Stimulated activated CD4-positive, alpha-beta T cell treated with anti-CD3 and anti-CD28 coated beads, Interleukin-4, amount 100 ng/mL, for 48 hours (primary cell): ENCODE measurements at regions not wholly inside any gene's neighbourhood (a gene's known extent, or its start where the extent isn't known, plus 50 kb on each side); places are given as distances from the start of the nearest gene placed in this dataset.

Source experiments
- DNase-seq, 2 donors: peaks; one replicate each; pipeline ENCODE4 v3.0.0-alpha.2; 2020; ENCODE audit warnings: low read depth in 2 of 2

DNA sequence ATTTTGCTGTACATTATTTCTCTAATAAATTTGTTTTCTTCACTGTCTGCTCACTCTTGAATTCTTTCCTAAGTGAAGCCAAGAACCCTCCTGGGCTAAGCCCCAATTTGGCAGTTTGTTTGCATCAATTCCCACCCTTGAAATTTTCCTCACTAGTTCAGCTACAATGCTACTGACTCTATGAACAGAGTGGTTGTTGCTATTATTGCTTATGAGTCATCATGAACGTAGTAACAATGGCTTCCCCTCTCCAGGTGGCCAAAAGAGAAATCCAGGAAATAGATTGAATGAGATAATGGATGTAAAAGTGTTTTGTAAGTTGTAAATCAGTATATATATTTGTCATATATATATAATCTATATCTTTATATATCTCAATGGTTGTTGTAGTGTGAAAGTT is 193.0 kb downstream of the URB2 start:
- DNase-seq = no peak

GRCh38 chr1:229822026-229822425 is 196.0 kb downstream of the URB2 start:
- DNase-seq = no peak

DNA sequence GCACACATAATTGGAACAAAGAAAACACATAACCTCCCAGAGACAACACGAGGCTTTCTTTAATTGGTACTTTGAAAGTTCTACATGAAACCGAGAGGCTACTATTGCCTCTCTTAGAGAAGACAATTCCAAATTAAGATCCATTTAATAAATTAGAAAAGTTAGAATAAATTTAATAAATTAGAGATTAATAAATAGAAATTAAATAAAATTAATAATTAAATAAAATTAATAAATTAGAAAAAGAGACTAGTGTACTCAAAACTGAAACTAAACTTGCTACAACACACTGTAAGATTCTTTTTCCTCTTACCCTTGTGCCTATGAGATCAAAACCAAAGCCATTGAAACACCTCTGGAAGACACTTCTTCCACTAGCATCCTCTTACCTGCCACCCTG is 199.0 kb downstream of the URB2 start:
- no peak for DNase-seq

DNA sequence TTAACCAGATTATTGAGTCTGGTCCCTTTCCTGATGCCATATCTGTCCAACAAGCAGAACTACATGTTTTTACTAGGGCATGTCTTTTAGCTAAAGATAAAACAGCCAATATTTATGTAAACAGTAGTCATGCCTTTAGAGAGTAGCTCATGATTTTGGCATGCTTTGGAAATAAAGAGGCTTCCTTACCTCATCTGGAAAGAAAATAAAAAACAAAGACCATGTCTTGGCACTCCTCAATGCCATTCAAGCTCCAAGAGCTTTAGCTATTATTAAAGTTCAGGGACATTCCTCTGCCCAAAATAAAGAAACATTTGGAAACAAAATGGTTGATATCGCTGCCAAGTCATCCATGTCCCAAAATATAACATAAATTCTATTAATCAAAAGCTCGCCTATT is 202.4 kb downstream of the URB2 start:
- DNase-seq = no peak

DNA sequence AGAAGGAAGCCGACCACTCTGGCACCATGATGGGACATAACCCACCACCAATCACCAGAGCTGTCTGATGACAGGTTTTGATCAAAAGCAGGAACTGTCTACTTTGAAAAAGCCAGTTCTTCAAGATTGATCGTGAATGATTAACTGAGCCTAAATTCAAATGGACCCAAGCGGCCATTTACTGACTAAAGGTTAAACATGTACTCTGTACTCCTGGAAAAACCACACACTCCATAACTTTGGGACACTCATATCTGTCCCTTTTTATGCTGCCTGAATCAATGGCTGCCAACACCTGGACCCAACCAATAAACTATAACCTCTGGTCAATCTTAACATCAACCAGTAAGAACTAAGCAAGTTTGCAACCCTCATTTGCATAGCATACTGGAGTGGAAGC is 206.6 kb downstream of the URB2 start:
- no peak for DNase-seq

GRCh38 chr1:229834230-229834629 is 208.2 kb downstream of the URB2 start:
- no peak for DNase-seq

- no peak for DNase-seq
These were observed 209.2 kb downstream of the URB2 start for GRCh38 chr1:229835226-229835625.

DNA sequence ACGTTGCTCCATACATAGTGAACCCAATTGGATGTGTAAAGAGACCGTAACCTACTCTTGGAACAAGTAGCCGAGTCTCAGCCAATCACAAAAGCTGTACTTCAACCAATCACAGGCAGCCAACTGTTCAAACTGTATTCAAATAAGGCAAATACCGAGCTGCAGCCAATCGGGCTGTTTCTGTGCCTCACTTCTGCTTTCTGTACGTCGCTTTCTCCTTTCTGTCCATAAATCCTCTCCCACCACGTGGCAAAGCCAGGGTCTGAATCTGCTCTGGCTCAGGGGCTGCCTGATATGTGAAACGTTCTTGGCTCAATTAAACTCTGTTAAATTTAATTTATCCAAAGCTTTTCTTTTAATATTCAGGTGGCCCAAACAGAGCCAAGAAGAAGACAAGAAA is 210.3 kb downstream of the URB2 start:
- DNase-seq = no peak

DNA sequence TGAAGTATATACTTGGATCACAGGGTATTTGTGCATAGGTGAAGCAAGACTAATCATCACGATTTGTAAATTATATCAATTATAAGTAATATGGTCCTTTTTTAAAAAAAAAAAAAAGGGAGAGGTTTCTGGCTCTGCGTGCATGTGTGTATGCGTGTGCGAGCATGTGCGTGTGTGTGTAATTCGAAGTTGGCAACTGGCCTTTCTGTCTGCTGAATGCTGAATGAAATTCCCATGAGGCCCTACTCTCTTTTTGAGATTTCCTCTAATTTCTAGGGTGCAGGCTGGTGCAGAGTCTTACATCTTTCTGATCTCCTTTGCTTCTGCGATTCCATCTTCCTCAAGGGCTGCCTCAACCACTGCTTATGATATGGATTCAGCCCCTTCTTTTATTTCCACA is 212.2 kb downstream of the URB2 start:
- no peak for DNase-seq

DNA sequence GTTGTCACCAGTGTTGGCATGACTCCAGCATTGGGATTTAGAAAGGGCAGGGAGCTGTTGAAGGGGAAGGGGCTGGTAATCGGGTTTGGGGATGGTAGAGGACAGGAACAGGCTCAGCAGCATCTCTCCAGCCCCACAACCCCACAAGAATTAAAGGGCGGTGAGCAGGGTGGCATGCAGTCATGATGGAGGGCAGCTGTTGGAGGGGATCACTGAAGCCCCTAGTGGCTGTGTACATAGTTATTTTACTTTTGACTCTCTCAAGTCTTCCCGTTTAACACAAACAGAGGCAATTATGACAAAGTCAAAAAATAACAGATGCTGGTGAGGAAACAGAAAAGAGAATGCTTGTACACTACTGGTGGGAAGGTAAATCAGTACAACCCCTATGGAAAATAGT is 213.8 kb downstream of the URB2 start:
- DNase-seq = no peak

DNA sequence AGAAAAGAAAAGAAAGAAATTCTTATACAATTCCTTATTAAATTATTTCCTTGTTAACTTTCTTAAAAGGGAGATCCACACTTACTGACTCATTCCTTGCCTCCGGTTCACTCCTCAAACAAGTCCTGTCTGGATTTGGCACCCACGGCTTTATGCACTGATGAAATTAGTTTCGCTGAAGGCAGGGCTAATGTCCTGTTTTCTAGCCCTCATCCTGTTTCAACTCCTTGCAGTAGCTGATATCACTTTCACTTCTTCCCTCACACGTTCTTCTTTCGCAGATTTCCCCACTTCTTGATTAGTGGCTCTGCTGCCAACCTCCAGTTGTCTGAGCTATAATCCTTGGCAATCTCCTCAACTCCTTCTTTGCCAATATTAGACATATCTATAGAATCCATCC is 215.2 kb downstream of the URB2 start:
- no peak for DNase-seq

GRCh38 chr1:229842302-229843255 is 216.5 kb downstream of the URB2 start:
- no peak for DNase-seq

DNA sequence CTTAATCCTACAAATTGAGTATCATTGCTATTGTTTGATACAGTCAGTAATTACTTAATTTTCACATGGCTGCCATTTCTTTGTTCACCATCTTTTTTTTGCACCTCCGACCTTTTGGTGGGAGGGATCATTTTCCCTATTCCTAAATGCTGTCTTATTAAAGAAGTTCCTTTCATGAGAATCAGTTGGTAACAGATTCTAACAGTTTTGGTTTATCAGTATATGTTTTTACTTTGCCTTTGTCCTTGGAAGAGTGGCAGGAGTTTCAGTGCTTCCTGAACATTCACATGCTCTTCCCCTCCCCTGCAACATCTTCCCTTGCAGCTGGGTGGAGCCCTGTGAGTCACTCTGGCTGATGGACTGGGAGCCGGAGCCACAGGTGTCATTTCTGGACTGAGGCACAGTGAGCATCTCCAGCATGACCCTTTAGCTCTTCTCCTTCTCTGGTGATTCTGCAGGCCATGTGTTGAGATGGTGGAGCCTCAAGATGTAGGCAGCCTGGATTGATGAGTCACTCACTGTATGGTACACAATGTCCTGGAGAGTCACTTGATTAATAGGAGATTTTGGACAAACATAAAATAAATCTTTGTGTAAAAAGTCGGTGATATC is 217.7 kb downstream of the URB2 start:
- DNase-seq = no peak

- no peak for DNase-seq
These were observed 218.6 kb downstream of the URB2 start for GRCh38 chr1:229844675-229845074.

GRCh38 chr1:229845410-229846138 is 219.5 kb downstream of the URB2 start:
- no peak for DNase-seq

GRCh38 chr1:229846351-229846750 is 220.3 kb downstream of the URB2 start:
- DNase-seq = no peak

GRCh38 chr1:229848752-229849677 is 218.0 kb upstream of the GALNT2 start:
- no peak for DNase-seq

GRCh38 chr1:229851511-229851910 is 215.5 kb upstream of the GALNT2 start:
- no peak for DNase-seq

DNA sequence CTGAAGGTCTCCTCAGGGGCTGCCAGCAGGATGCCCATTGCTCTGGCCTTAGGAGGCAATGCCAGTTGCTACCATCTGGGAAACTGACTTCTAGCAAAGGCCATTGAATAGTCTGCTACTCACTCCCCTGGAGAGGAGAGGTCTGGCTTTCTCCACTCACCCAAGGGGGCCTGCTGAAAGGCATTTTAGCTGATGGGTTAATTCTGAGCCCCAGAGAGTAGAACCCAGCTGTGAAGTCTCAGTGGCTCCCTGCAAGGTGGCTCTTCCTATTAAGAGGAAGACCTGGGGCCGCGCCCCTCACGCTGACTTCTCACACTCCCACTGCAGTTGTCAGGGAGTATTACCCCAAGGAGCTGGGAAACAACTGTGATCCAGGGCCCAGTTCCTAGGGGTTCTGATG is 213.3 kb upstream of the GALNT2 start:
- no peak for DNase-seq

GRCh38 chr1:229854620-229855019 is 212.4 kb upstream of the GALNT2 start:
- DNase-seq = no peak

GRCh38 chr1:229856009-229856650 is 210.9 kb upstream of the GALNT2 start:
- no peak for DNase-seq
